GM12878 (cell line): ENCODE measurements at regions not wholly inside any gene's neighbourhood (a gene's known extent, or its start where the extent isn't known, plus 50 kb on each side); places are given as distances from the start of the nearest gene placed in this dataset.

Experiments
- ATAC-seq: fragments of 200-7000 bp; cut with Tn5 transposase; 3 replicates; pipeline ENCODE4 v1.9.1; 2020; ENCODE audit warnings: mild to moderate bottlenecking, moderate library complexity
- BruUV-seq: library from RNA; stranded (reverse); fragments of 400-500 nt; replicated peaks from 2 replicates; lab custom pipeline; 2021; lab: Mats Ljungman, UMichigan
- CTCF ChIA-PET: fragments of 300-600 bp; sonication (Branson Sonifier 250); formaldehyde crosslinking; extraction: SDS; loops from one replicate; lab custom pipeline; 2021; ENCODE audit warnings: inconsistent platforms; lab: Yijun Ruan, JAX
- POLR2A ChIA-PET: fragments of 350-600 bp; formaldehyde crosslinking; extraction: SDS; loops from one replicate; lab custom pipeline; 2021; ENCODE audit warnings: inconsistent platforms; lab: Charles Lee
- RAD21 ChIA-PET: fragments of 300-600 bp; sonication (Branson Sonifier 250); formaldehyde crosslinking; loops from one replicate; lab custom pipeline; 2023; ENCODE audit warnings: antibody characterized with exemption; ENCODE audit not compliant: unreplicated experiment; lab: Charles Lee
- SMC1A ChIA-PET: fragments of 300-600 bp; sonication (Branson Sonifier 250); formaldehyde crosslinking; loops from one replicate; lab custom pipeline; 2023; ENCODE audit not compliant: unreplicated experiment, uncharacterized antibody; lab: Charles Lee
- DNase-seq: peaks from one replicate; pipeline ENCODE4 v3.0.0-alpha.2; 2011; ENCODE audit warnings: low read depth, low spot score
- FAIRE-seq: peaks from 3 replicates; lab custom pipeline; 2011; peaks lifted over from hg19 to GRCh38; lab: Jason Lieb, UNC
- H2AFZ ChIP-seq: 2 replicates; pipeline ENCODE4 v1.6.0; 2011; ENCODE audit warnings: low read depth, low read length, control low read depth; ENCODE audit not compliant: control insufficient read depth
- H3K27ac ChIP-seq: 2 replicates; pipeline ENCODE4 v1.5.1; 2011; ENCODE audit warnings: control low read depth; ENCODE audit not compliant: control insufficient read depth, insufficient read depth
- H3K27me3 ChIP-seq, 2 experiments: replicated peaks in 1 of 2; 2 replicates each; pipeline versions ENCODE4 v1.6.0 to v1.6.1; 2011; ENCODE audit warnings: low read length in 1 of 2; ENCODE audit not compliant: control insufficient read depth in 2 of 2, insufficient read depth in 2 of 2
- H3K36me3 ChIP-seq, 2 experiments: 2 replicates each; pipeline ENCODE4 v1.5.1; 2011; ENCODE audit warnings: low read length in 1 of 2; ENCODE audit not compliant: control insufficient read depth in 2 of 2, insufficient read depth in 2 of 2
- H3K4me1 ChIP-seq: 2 replicates; pipeline ENCODE4 v1.6.1; 2011; ENCODE audit warnings: mild to moderate bottlenecking, low read length, moderate library complexity, mixed read lengths; ENCODE audit not compliant: control insufficient read depth, insufficient read depth
- H3K4me2 ChIP-seq: 2 replicates; pipeline ENCODE4 v1.6.0; 2011; ENCODE audit warnings: control low read depth; ENCODE audit not compliant: control insufficient read depth, insufficient read depth
- H3K4me3 ChIP-seq: fragments of 200-600 bp; sonication (generic); 2 replicates; pipeline ENCODE4 v1.5.1; 2016
- H3K79me2 ChIP-seq: 2 replicates; pipeline ENCODE4 v1.6.0; 2011; ENCODE audit warnings: low read length; ENCODE audit not compliant: control insufficient read depth, insufficient read depth
- H3K9ac ChIP-seq: 2 replicates; pipeline ENCODE4 v1.8.0; 2011; ENCODE audit warnings: low read length, control low read depth, mixed read lengths; ENCODE audit not compliant: control insufficient read depth, insufficient read depth
- H3K9me3 ChIP-seq: replicated peaks from 3 replicates; pipeline ENCODE4 v1.5.1; 2011; ENCODE audit warnings: mild to moderate bottlenecking, low read length; ENCODE audit not compliant: control insufficient read depth, insufficient read depth
- H4K20me1 ChIP-seq: 2 replicates; pipeline ENCODE4 v1.6.0; 2011; ENCODE audit not compliant: control insufficient read depth, insufficient read depth
- BACH1 ChIP-seq: fragments of 450-650 bp; IDR thresholded peaks from 2 replicates; pipeline ENCODE4 v1.6.1; 2017; ENCODE audit warnings: mild to moderate bottlenecking, borderline replicate concordance
- BCL3 ChIP-seq: IDR thresholded peaks from 2 replicates; pipeline ENCODE4 v1.6.1; 2011; ENCODE audit warnings: borderline replicate concordance, low read depth, mild to moderate bottlenecking, moderate library complexity, low read length; ENCODE audit not compliant: insufficient read depth, poor library complexity, severe bottlenecking
- CBX5 ChIP-seq: sonication (generic); IDR thresholded peaks from 2 replicates; pipeline ENCODE4 v1.6.1; 2016; ENCODE audit warnings: low read depth, moderate library complexity, mild to moderate bottlenecking, inconsistent platforms
- E2F8 ChIP-seq: fragments of 450-650 bp; IDR thresholded peaks from 2 replicates; pipeline ENCODE4 v1.6.1; 2018; ENCODE audit warnings: mild to moderate bottlenecking, low read depth, moderate library complexity; ENCODE audit not compliant: partially characterized antibody
- EGR1 ChIP-seq, 2 experiments: IDR thresholded peaks; 1 replicate in 1 of 2; 2 replicates in 1 of 2; pipeline ENCODE4 v1.6.1; 2011 to 2012; ENCODE audit warnings: low read depth in 2 of 2, low read length in 2 of 2, borderline replicate concordance in 1 of 2, mild to moderate bottlenecking in 1 of 2, moderate library complexity in 1 of 2
- IRF4 ChIP-seq: IDR thresholded peaks from 2 replicates; pipeline ENCODE4 v1.6.1; 2011; ENCODE audit warnings: low read depth, low read length
- KDM1A ChIP-seq: fragments of 200-600 bp; sonication (generic); IDR thresholded peaks from 2 replicates; pipeline ENCODE4 v1.6.1; 2016; ENCODE audit warnings: borderline replicate concordance
- MAX ChIP-seq: IDR thresholded peaks from 2 replicates; pipeline ENCODE4 v1.6.1; 2012; ENCODE audit warnings: low read depth, low read length, improper control_type of control experiment
- NFIC ChIP-seq: IDR thresholded peaks from 2 replicates; pipeline ENCODE4 v1.6.1; 2012; ENCODE audit warnings: low read depth, mild to moderate bottlenecking, inconsistent platforms, low read length, moderate library complexity
- NFYB ChIP-seq: IDR thresholded peaks from 2 replicates; pipeline ENCODE4 v1.6.1; 2011; ENCODE audit warnings: low read depth, mild to moderate bottlenecking, low read length, improper control_type of control experiment, moderate library complexity; ENCODE audit not compliant: insufficient read depth
- PBX3 ChIP-seq: IDR thresholded peaks from 2 replicates; pipeline ENCODE4 v1.6.1; 2011; ENCODE audit warnings: mild to moderate bottlenecking, low read depth, low read length, moderate library complexity; ENCODE audit not compliant: insufficient replicate concordance
- SIN3A ChIP-seq: IDR thresholded peaks from 2 replicates; pipeline ENCODE4 v1.6.1; 2012; ENCODE audit warnings: low read depth, low read length, improper control_type of control experiment
- YY1 ChIP-seq: IDR thresholded peaks from 2 replicates; pipeline ENCODE4 v1.6.1; 2011; ENCODE audit warnings: low read depth, mild to moderate bottlenecking, low read length
- WGBS: methylation state at CpG from one replicate; pipeline ENCODE4 v1.1.6; 2016; ENCODE audit warnings: low lambda C conversion rate; ENCODE audit not compliant: insufficient replicate concordance, insufficient coverage; ENCODE audit errors: missing lambda C conversion rate; 5-methylcytosine and 5-hydroxymethylcytosine counted together
- in situ Hi-C: fragments of 300-500 bp; cut with MboI; formaldehyde crosslinking; loops from 9 replicates; pipeline ENCODE4 v1.14.3; 2018; ENCODE audit warnings: mixed read lengths
- intact Hi-C: fragments of 100-400 bp; cut with micrococcal nuclease; formaldehyde crosslinking; loops from one replicate; pipeline ENCODE4 v1.14.2; 2022; ENCODE audit not compliant: unreplicated experiment

- Histone ChIP-seq H3K79me2 (no peaks in the 10 kb centered on the region), H3K27ac (no peak overlapping the region), H3K27me3 (no peaks in the 10 kb centered on the region; a peak in 1 of 4 replicates), H3K4me2 (no peak overlapping the region), H3K4me1 (no peaks in the 10 kb centered on the region), H3K36me3 (no peaks in the 10 kb centered on the region), H4K20me1 (no peaks in the 10 kb centered on the region), H3K4me3 (no peak overlapping the region), H2AFZ (no peak overlapping the region), H3K9me3 (no peaks in the 10 kb centered on the region), H3K9ac (no peak overlapping the region)
- TF ChIP-seq NFYB (no peak), YY1 (no peak)
- FAIRE-seq: no peak
- no TSS peak for BruUV-seq
- ChIA-PET POLR2A (no interaction called here), CTCF (no interaction called here), RAD21 (no interaction called here), SMC1A (no interaction called here)
- in situ Hi-C loops: no loop called here
- intact Hi-C loops: no loop called here
- DNase-seq: no peak
- 42% methylated on average over 4 of the region's 4 CpGs for WGBS
- no peak for ATAC-seq
Measured at GRCh38 chr16:51010817-51011216, 140.3 kb downstream of the SALL1 start.

- no TSS peak for BruUV-seq
- ChIA-PET RAD21 (no interaction called here), CTCF (no interaction called here)
- TF ChIP-seq NFIC: no peak
- TF ChIP-seq MAX: no peak
- TF ChIP-seq BACH1: no peak
- TF ChIP-seq E2F8: no peak
- TF ChIP-seq PBX3: no peak
- no peak for TF ChIP-seq EGR1 (IDR thresholded peaks at IDR 0.05; ENCODE audit: borderline replicate concordance in 1 of 2, low read depth in 2 of 2, low read length in 2 of 2)
- TF ChIP-seq BCL3: no peak
- no peak for TF ChIP-seq IRF4
- no peak for TF ChIP-seq KDM1A
- TF ChIP-seq CBX5: no peak
- no peak for TF ChIP-seq SIN3A
Measured at GRCh38 chr16:51009813-51010212, 141.3 kb downstream of the SALL1 start.

More at GRCh38 chr16:51009813-51010212, 141.3 kb downstream of the SALL1 start:
- DNase-seq: no peak
- H3K9ac ChIP-seq: no peak overlapping the region
- SMC1A ChIA-PET: no interaction called here
- intact Hi-C loops: no loop called here
- no peak overlapping the region for H3K27ac ChIP-seq
- no peaks in the 10 kb centered on the region for H3K79me2 ChIP-seq
- POLR2A ChIA-PET: no interaction called here
- no peaks in the 10 kb centered on the region for H4K20me1 ChIP-seq
- H3K36me3 ChIP-seq: no peaks in the 10 kb centered on the region
- H3K27me3 ChIP-seq: no peaks in the 10 kb centered on the region; a peak in 1 of 4 replicates
- no peaks in the 10 kb centered on the region for H3K9me3 ChIP-seq
- ATAC-seq: no peak
- H2AFZ ChIP-seq: no peak overlapping the region
- no peak overlapping the region for H3K4me2 ChIP-seq
- in situ Hi-C loops: no loop called here
- no peaks in the 10 kb centered on the region for H3K4me1 ChIP-seq
- no peak for FAIRE-seq
- no peak overlapping the region for H3K4me3 ChIP-seq
